K562 (cell line): ENCODE measurements at regions not wholly inside any gene's neighbourhood (a gene's known extent, or its start where the extent isn't known, plus 50 kb on each side); places are given as distances from the start of the nearest gene placed in this dataset.

Source experiments
- DPF2 ChIP-seq: fragments of 450-650 bp; IDR thresholded peaks from 2 replicates; pipeline ENCODE4 v1.6.1; 2016
- EHMT2 ChIP-seq: fragments of 450-650 bp; IDR thresholded peaks from 2 replicates; pipeline ENCODE4 v1.6.1; 2018; ENCODE audit warnings: antibody characterized with exemption
- HDAC1 ChIP-seq, 2 experiments: fragments of 450-650 bp; IDR thresholded peaks; 2 replicates each; pipeline ENCODE4 v1.6.1; 2016 to 2017; ENCODE audit warnings: inconsistent platforms in 1 of 2, mild to moderate bottlenecking in 1 of 2, moderate library complexity in 1 of 2
- MLLT1 ChIP-seq, 2 experiments: fragments of 450-650 bp; IDR thresholded peaks; 2 replicates each; pipeline ENCODE4 v1.6.1; 2016
- TEAD4 ChIP-seq, 2 experiments: sonication (generic) in 1 of 2; formaldehyde crosslinking in 1 of 2; IDR thresholded peaks; 2 replicates each; pipeline versions ENCODE4 v1.6.1 to v1.8.0; 2012 to 2022; ENCODE audit warnings: borderline replicate concordance in 1 of 2, inconsistent platforms in 1 of 2, low read length in 1 of 2, mild to moderate bottlenecking in 1 of 2, missing genetic modification reagents in 1 of 2
- ZBTB40 ChIP-seq, 2 experiments: fragments of 450-650 bp in 1 of 2; sonication (generic) in 1 of 2; formaldehyde crosslinking in 1 of 2; IDR thresholded peaks; 2 replicates each; pipeline versions ENCODE4 v1.7.1 to v1.9.0; 2016 to 2022; ENCODE audit warnings: inconsistent platforms in 1 of 2, mild to moderate bottlenecking in 1 of 2, missing genetic modification reagents in 1 of 2
- ZNF232 ChIP-seq: sonication (generic); formaldehyde crosslinking; IDR thresholded peaks from 2 replicates; pipeline ENCODE4 v1.8.0; 2022; ENCODE audit warnings: mild to moderate bottlenecking, missing genetic modification reagents
- TF ChIP-seq, protein P1 (sequence below), 2 experiments: IDR thresholded peaks; 2 replicates each; pipeline ENCODE4 v1.6.1; 2011; ENCODE audit warnings: borderline replicate concordance in 1 of 2, control low read depth in 1 of 2, low read depth in 1 of 2, low read length in 1 of 2, mild to moderate bottlenecking in 1 of 2, mixed read lengths in 1 of 2, moderate library complexity in 1 of 2; ENCODE audit not compliant: insufficient read depth in 1 of 2, insufficient read length in 1 of 2, poor library complexity in 1 of 2, severe bottlenecking in 1 of 2; ENCODE audit errors: extremely low read depth in 1 of 2
- TF ChIP-seq, protein P2 (sequence below): fragments of 450-650 bp; IDR thresholded peaks from 2 replicates; pipeline ENCODE4 v1.7.0; 2016; ENCODE audit warnings: borderline replicate concordance

GRCh38 chr1:228646717-228647522 is 88.4 kb upstream of the RHOU start (continued):
- TF ChIP-seq, protein P1, sequence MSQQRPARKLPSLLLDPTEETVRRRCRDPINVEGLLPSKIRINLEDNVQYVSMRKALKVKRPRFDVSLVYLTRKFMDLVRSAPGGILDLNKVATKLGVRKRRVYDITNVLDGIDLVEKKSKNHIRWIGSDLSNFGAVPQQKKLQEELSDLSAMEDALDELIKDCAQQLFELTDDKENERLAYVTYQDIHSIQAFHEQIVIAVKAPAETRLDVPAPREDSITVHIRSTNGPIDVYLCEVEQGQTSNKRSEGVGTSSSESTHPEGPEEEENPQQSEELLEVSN (IDR thresholded peaks at IDR 0.05; ENCODE audit: borderline replicate concordance in 1 of 2, extremely low read depth in 1 of 2, insufficient read depth in 1 of 2, insufficient read length in 1 of 2, low read depth in 1 of 2, low read length in 1 of 2, poor library complexity in 1 of 2, severe bottlenecking in 1 of 2): peak in 1 of 2 experiments; percentile 19
- TF ChIP-seq DPF2 (peak; percentile 40; the same call in 1 of the 2 replicates), ZBTB40 (IDR thresholded peaks at IDR 0.05) (peak; percentile 56), ZBTB40 (CRISPR knock-in tag; IDR thresholded peaks at IDR 0.05) (no peak), EHMT2 (0 out of 2 replicates have a peak, but pooled peaks have one; percentile 17), ZNF232 (CRISPR knock-in tag) (no peak), HDAC1 (IDR thresholded peaks at IDR 0.05) (peak in 1 of 2 experiments; percentile 86; a peak in 2 of 4 replicates), MLLT1 (IDR thresholded peaks at IDR 0.05) (peak in 1 of 2 experiments; percentile 49; a peak in 1 of 4 replicates), TEAD4 (IDR thresholded peaks at IDR 0.05; ENCODE audit: low read length) (no peak), TEAD4 (CRISPR knock-in tag; IDR thresholded peaks at IDR 0.05; ENCODE audit: borderline replicate concordance) (no peak)
- TF ChIP-seq, protein P2, sequence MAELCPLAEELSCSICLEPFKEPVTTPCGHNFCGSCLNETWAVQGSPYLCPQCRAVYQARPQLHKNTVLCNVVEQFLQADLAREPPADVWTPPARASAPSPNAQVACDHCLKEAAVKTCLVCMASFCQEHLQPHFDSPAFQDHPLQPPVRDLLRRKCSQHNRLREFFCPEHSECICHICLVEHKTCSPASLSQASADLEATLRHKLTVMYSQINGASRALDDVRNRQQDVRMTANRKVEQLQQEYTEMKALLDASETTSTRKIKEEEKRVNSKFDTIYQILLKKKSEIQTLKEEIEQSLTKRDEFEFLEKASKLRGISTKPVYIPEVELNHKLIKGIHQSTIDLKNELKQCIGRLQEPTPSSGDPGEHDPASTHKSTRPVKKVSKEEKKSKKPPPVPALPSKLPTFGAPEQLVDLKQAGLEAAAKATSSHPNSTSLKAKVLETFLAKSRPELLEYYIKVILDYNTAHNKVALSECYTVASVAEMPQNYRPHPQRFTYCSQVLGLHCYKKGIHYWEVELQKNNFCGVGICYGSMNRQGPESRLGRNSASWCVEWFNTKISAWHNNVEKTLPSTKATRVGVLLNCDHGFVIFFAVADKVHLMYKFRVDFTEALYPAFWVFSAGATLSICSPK: peak; percentile 61; the same call in 1 of the 2 replicates
